Kidney tubule cell (primary cell): ENCODE measurements at regions not wholly inside any gene's neighbourhood (a gene's known extent, or its start where the extent isn't known, plus 50 kb on each side); places are given as distances from the start of the nearest gene placed in this dataset.

ENCODE experiments used
- DNase-seq: peaks from one replicate; pipeline ENCODE4 v3.0.0-alpha.2; 2018; ENCODE audit warnings: low spot score

GRCh38 chr16:77592021-77592420 is 130.3 kb upstream of the NUDT7 start:
- DNase-seq = no peak

- DNase-seq = no peak
These were observed 128.3 kb upstream of the NUDT7 start for GRCh38 chr16:77594057-77594456.

DNA sequence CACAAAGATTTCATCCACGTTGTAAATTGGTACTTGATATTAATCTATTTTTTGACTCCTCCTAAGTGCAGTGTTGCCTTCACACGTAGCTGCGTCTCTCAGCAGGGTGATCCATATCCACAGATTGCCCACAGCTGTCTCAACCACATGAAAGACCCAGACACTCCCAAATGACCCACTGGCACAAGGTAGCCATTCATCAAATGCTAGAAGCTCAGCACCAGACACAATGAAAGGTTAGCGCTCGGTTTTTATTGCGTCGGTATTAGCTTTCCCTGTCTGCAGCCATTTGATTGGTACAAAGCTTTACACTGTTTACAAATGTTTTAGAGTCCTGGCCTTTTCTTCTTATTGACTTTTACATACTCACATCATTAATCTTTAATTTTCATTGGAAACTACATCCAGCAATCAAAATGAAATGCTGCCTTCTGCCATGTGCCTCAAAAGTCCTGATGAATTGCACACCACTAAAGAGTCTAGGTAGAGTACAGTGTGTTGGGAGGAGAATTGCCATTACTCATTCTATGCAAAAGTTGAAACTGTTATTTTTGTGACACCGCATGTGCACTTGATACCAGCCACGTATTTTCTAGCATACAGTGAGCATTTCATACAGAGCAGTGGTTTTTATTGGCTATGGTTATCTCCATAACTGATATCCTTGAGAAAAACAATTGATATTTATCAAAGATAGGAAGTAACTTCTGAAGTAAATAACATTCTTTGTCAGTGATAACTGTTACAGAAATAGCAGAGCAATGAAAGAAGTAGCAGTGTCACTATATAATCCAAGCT is 127.3 kb upstream of the NUDT7 start:
- DNase-seq = no peak

GRCh38 chr16:77596261-77596660 is 126.1 kb upstream of the NUDT7 start:
- no peak for DNase-seq

DNA sequence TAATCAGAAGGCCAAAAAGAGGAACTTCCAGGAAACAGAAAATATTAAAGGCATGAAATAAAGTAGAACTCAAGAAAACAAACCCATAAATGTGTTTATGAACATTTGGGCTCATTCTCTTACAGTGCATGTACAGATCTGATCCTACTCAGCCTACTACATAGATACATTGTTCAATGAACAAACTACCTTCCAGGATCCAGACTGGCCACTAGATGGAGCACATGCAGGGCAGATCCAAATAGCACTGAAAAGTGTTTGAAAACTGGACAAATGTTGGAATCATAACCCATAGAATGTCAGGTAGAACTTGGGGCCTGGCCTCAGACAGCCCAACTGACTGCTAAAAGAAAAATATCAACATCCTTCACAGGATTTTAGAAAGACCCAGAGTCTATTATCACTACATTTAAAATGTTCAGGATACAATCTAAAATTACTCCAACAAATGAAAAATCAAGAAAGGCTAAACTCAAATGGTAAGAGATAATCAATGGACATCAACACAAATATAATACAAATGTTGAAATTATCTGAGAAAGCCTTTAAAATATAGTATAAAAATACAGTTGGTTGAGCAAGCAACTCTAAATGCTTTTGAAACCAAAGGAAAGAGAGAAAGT is 122.4 kb upstream of the NUDT7 start:
- peak; percentile 46 for DNase-seq

DNA sequence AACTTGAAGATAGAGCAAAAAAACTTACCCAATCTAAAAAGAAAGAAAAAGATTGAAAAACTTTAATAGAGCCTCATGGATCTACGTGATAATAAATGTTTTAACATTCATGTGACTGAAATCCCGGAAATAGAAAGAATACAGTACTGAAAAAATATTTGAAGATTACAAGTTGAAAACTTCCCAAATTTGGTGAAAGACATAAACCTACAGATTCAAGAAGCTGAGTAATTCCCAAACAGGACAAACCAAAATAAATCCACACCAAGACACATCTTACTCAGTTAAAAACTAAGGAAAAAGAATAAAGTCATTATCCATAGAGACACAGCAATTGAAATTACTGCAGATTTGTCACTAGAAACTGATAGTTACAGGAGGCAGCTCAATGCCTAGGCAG is 121.8 kb upstream of the NUDT7 start:
- DNase-seq = no peak

DNA sequence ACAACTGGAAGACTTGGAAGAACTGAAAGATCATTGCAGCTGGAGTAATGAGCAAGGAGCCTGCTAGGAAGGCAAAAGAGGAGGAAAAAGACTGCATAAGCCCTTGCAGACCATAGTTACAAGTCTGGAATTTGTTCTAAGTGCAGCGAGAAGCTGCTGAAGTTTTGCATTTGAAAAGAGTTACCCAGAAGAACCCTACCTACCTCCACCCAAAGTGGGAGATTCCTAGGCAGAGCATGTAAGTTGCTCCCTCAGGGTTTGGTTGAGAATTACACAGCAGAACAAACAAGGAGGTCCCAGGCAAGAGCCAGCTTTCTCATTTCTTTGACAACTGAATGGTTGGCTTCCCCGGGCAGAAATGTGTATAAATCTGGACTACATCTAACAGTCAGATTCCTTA is 118.7 kb upstream of the NUDT7 start:
- DNase-seq = no peak

DNA sequence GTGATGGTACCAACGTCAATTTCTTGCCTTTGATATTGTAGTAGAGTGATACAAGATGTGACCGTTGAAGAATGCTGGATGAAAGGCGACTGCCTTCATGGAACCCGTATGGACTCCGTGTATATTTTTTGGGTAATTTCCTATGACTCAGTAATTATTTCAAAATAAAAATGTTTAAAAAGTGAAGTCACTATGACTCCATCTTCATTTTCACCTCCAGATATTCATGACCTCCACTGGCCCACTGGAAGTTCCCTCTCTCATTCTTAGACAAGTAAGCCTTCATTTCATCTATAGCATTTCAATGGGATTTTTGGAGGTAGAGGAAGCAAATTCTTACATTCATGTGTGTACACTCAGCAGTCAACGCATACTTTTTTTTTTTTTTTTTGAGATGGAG is 111.8 kb upstream of the NUDT7 start:
- no peak for DNase-seq

DNA sequence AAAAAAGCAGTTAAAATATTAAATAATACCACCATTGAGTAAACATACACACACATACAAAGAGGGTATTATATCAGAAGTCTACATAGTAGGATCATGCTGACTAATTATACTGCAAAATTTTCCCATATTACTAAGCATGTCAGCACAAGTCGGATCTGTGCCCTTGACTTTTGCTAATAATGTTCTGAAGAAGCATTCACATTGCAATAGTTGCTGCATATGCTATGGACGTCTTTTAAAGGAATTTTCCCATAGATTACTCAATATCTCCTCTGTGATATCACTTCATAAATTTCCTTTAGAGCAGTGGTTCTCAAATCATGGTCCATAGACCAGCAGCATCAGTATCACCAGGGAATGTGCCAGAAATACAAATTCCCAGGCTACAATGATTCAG is 110.9 kb upstream of the NUDT7 start:
- DNase-seq = no peak

DNA sequence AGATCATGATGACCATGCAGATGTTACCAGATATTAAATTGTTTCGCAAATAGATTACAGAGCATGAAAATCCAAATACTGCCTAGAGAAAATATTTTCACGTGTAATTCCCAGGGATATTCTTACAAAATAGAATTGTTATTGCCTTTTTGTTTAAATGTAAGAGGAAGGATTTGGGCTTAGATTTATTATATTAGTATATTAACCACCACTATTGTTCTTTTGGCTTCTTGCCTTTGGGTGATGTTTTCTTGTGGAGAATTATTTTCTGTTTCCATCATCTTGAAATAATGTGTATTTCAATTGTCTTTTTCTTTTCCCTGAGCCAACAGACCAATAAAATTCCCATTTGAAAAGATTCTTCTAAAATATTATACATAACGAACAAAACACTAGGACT is 109.7 kb upstream of the NUDT7 start:
- no peak for DNase-seq

DNA sequence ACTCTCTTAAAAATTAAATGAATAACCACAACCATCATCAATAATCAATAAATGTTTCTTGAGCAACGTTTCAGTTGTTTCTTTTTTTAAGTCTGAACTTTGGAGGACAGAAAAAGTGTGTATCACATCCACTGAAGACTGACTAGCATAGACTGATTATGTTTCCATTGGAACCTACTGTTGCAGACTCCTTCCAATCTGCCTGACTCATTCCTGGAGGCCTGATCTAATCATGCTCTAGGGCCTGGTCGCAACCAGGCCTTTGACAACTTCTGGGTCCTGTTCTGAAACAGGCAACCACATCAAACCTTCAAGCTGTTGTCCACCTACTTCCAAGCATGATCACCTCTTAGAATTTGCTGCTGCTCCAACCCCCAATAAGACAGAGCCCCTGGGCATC is 109.2 kb upstream of the NUDT7 start:
- no peak for DNase-seq

- no peak for DNase-seq
These were observed 104.8 kb upstream of the NUDT7 start for GRCh38 chr16:77617553-77617952.

DNA sequence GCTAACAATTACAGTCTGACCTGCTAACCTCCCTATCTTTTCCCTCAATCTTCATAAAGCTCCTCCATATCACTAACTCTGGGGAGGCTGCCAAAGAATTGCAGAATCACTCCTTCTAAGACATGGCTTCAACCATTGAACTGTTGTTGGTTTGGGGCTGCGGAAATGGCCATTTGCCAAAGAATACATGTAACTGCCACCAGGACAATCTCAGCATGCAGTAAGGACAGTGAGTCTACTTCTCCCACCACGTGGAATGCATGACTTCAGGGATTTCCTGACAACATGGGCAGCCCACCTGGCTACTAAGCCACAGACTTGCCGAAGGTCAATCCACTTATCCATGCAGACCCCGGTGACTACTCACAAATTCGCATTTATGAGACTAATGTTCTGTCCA is 104.3 kb upstream of the NUDT7 start:
- no peak for DNase-seq

- DNase-seq = no peak
These were observed 103.4 kb upstream of the NUDT7 start for GRCh38 chr16:77618951-77619350.

DNA sequence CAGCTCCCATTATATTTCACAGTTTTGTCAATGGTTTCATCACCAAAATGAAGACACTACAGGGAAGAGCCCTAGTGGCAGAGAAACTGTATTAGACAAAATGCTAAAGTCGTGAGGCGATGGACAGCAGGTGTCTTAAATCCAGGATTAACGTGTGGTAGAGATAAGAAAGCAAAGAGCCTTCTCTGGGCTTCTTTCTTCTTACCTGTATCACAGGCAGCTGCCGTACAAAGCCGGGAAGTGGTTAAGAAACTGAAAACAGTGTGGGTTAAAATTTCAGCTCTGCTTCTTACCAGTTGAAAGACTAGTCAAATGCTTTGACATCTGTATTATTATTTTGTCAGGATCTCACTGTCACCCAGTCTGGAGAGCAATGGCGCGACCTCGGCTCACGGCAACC is 98.2 kb upstream of the NUDT7 start:
- no peak for DNase-seq

GRCh38 chr16:77636615-77637014 is 85.7 kb upstream of the NUDT7 start:
- DNase-seq = no peak

DNA sequence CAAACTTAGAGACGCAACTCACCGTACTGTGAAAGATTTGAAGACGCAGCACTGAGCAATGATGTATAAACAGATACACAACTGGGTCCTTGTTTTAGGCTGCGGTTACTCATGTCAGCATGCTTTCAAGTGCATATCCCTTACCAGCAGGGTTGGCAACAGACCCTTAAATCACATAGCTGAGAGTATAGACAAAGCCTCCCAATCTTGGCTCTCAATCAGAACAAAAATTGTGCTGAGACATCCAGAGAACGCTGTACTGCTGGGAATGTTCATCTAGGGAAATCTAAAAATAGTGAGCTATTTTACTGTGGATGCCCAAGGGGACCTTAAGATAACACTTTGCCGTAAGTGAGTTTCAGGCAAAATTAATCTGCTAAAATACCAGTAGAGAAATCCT is 84.4 kb upstream of the NUDT7 start:
- no peak for DNase-seq

- DNase-seq = no peak
These were observed 79.1 kb upstream of the NUDT7 start for GRCh38 chr16:77643176-77643575.

GRCh38 chr16:77645764-77646163 is 76.5 kb upstream of the NUDT7 start:
- DNase-seq = no peak

DNA sequence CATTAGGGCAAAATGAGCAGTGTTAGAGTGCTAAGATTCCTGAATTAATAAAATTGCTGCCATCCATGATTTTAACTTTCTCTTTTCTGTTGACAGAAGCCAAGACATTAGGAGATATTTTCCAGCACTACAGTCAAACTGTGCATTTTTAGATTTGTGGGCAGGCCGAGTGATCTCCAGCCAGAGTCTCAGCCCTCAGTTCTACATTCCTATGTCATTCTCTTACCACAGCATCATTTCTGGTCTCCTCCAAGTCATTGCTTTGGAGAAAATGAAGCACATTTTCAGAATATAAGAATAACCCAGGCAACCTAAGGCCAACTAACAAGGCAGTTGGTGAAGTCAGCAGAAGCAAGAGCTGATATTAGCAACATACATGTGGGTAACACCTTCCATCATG is 74.6 kb upstream of the NUDT7 start:
- DNase-seq = no peak

DNA sequence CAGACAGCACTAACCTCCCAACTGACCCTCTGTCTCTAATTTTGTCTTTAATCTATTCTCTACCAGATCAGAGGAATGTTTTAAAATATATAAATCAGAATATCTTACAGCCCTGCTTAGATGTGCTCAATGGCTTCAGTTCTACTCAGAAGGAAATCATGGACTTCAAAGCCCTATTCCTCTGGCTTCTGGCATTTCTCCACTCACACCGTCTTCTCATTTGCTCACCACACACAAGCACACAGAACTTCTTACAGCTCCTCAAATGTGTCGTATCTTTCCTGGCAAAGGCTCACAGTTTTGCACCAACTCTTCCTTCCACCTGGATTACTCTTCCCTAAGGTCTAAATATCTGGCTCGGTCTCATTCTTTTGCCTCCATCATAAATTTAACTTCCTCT is 71.6 kb upstream of the NUDT7 start:
- DNase-seq = no peak

DNA sequence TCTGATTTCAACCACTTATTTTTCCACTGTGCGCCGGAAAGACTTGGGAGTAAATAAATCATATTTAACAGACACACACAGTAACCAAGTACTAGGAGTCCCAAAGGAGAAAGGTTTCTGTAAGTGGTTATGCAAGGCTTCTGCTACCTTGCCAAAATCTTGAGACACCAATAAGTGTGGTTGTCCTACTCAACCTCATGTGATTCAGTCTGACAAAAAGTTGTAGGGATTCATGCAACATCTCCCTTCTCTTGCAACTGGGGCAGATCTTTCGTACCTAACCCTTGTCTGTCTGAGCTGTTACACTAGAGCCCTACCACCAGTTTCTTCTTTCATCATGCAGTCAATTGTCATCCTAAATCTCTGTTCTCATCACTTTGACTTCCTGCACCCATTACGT is 69.9 kb upstream of the NUDT7 start:
- no peak for DNase-seq

- peak; percentile 26 for DNase-seq
These were observed 65.3 kb upstream of the NUDT7 start for GRCh38 chr16:77657016-77657415.

DNA sequence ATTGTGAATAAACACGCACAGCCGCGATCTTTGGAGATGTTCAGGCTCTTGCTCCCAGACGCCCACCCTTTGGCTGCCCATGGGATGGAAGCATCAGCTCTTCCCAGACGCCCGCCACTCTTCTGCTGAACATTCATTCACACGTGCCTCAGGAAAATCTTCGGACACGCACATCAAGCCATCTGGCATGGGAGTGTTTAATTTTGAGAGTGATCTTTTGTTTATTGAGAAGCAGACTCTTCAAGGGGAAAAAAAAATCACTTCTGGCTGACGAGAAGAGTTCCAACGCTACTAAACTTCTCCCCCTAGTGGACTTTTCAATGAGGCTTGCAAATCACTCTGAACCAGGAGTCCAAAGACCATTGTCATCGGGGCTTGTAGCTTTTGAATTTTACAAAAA is 62.0 kb upstream of the NUDT7 start:
- peak; percentile 36 for DNase-seq
